Body of pancreas (tissue), 4 donors: ENCODE measurements at regions not wholly inside any gene's neighbourhood (a gene's known extent, or its start where the extent isn't known, plus 50 kb on each side); places are given as distances from the start of the nearest gene placed in this dataset.

Experiments
- CTCF ChIP-seq, 7 experiments: fragments of 450-650 bp in 4 of 7; fragments of 200-600 bp in 3 of 7; sonication (generic) in 3 of 7; IDR thresholded peaks; one replicate each; pipeline ENCODE4 v1.5.1; 2016 to 2019; ENCODE audit warnings: antibody characterized with exemption in 7 of 7
- POLR2A ChIP-seq, 3 donors: fragments of 450-650 bp; IDR thresholded peaks; one replicate each; pipeline ENCODE4 v1.6.1; 2016; ENCODE audit warnings: antibody characterized with exemption in 3 of 3, mild to moderate bottlenecking in 2 of 3

- TF ChIP-seq CTCF (IDR thresholded peaks at IDR 0.05): no peak
- TF ChIP-seq POLR2A (IDR thresholded peaks at IDR 0.05): no peak
These were observed 1076.9 kb downstream of the ARAP2 start for GRCh38 chr4:35167385-35167784.
